Left lung (tissue), 4 donors: ENCODE measurements at regions not wholly inside any gene's neighbourhood (a gene's known extent, or its start where the extent isn't known, plus 50 kb on each side); places are given as distances from the start of the nearest gene placed in this dataset.

ENCODE experiments used
- ATAC-seq: fragments of 200-7000 bp; cut with Tn5 transposase; one replicate; pipeline ENCODE4 v1.9.1; 2020; ENCODE audit warnings: moderate library complexity
- DNase-seq, 4 donors: peaks; one replicate each; pipeline ENCODE4 v3.0.0-alpha.2; 2013 to 2020
- H3K27ac ChIP-seq, 2 donors: fragments of 200-600 bp; sonication (generic) in 1 of 2; one replicate each; pipeline versions ENCODE4 v1.5.0 to v1.8.0; 2020 to 2021
- H3K27me3 ChIP-seq, 2 donors: fragments of 200-600 bp; sonication (generic) in 1 of 2; one replicate each; pipeline versions ENCODE4 v1.5.0 to v1.8.0; 2020 to 2021
- H3K36me3 ChIP-seq, 2 donors: fragments of 200-600 bp; sonication (generic) in 1 of 2; one replicate each; pipeline versions ENCODE4 v1.5.0 to v1.8.0; 2020 to 2021
- H3K4me1 ChIP-seq, 2 donors: fragments of 200-600 bp; one replicate each; pipeline ENCODE4 v1.8.0; 2021
- H3K4me3 ChIP-seq, 2 donors: fragments of 200-600 bp; sonication (generic) in 1 of 2; one replicate each; pipeline versions ENCODE4 v1.5.0 to v1.8.0; 2020 to 2021; ENCODE audit warnings: mild to moderate bottlenecking in 1 of 2
- H3K9me3 ChIP-seq, 2 donors: fragments of 200-600 bp; sonication (generic) in 1 of 2; one replicate each; pipeline versions ENCODE4 v1.5.0 to v1.8.0; 2020 to 2021
- CTCF ChIP-seq, 2 donors: fragments of 200-600 bp; sonication (generic) in 1 of 2; IDR thresholded peaks; one replicate each; pipeline versions ENCODE4 v1.5.0 to v1.8.0; 2021; ENCODE audit warnings: antibody characterized with exemption in 2 of 2
- intact Hi-C, 2 donors: fragments of 100-400 bp; cut with DNase I; formaldehyde crosslinking; loops; one replicate each; pipeline versions ENCODE4 v1.11.2 to v1.14.2; 2022
- donor health status: DM: no; HTN: yes; CAD: no.
- donor health status: DM: no; HTN: no; CAD: no.

- DNase-seq (no peak), ATAC-seq (no peak)
- intact Hi-C loops, result no loop called here
- H3K36me3 ChIP-seq, result no peaks in the 10 kb centered on the region
- H3K27me3 ChIP-seq, result no peaks in the 10 kb centered on the region
- peak; percentile 23 to 41 for TF ChIP-seq CTCF (IDR thresholded peaks at IDR 0.05)
- H3K27ac ChIP-seq, result no peak overlapping the region
- H3K4me1 ChIP-seq, result no peaks in the 10 kb centered on the region
- no peaks in the 10 kb centered on the region for H3K9me3 ChIP-seq
- H3K4me3 ChIP-seq, result no peak overlapping the region
Measured at GRCh38 chr13:64529874-64530485, 2700.2 kb downstream of the PCDH9 start.

- no peak for ATAC-seq
- intact Hi-C loops, result no loop called here
- DNase-seq, result no peak
Measured at GRCh38 chr13:64528838-64529237, 2701.3 kb downstream of the PCDH9 start.

GRCh38 chr13:64527561-64527960 is 2702.6 kb downstream of the PCDH9 start:
- intact Hi-C loops, result no loop called here
- no peak for ATAC-seq

More at GRCh38 chr13:64528838-64529237, 2701.3 kb downstream of the PCDH9 start:
- TF ChIP-seq CTCF (IDR thresholded peaks at IDR 0.05), result no peak
- Histone ChIP-seq H3K4me1 (no peaks in the 10 kb centered on the region), H3K27ac (no peak overlapping the region), H3K4me3 (no peak overlapping the region), H3K9me3 (no peaks in the 10 kb centered on the region), H3K27me3 (no peaks in the 10 kb centered on the region), H3K36me3 (no peaks in the 10 kb centered on the region)

GRCh38 chr13:64525687-64526086 is 2704.4 kb downstream of the PCDH9 start:
- Histone ChIP-seq H3K9me3 (peaks cover 0 to 16% of the 10 kb centered on the region in 2 donors), H3K4me3 (no peak overlapping the region), H3K27me3 (no peaks in the 10 kb centered on the region), H3K4me1 (no peaks in the 10 kb centered on the region), H3K36me3 (no peaks in the 10 kb centered on the region), H3K27ac (no peak overlapping the region)
- DNase-seq (peak in 1 of 4 donors; percentile 57), ATAC-seq (no peak)
- intact Hi-C loops, result no loop called here
- no peak for TF ChIP-seq CTCF (IDR thresholded peaks at IDR 0.05)

More at GRCh38 chr13:64527561-64527960, 2702.6 kb downstream of the PCDH9 start:
- Histone ChIP-seq H3K4me1 (no peaks in the 10 kb centered on the region), H3K4me3 (no peak overlapping the region), H3K9me3 (peaks cover 0 to 6% of the 10 kb centered on the region in 2 donors), H3K27ac (no peak overlapping the region), H3K36me3 (no peaks in the 10 kb centered on the region), H3K27me3 (no peaks in the 10 kb centered on the region)
- TF ChIP-seq CTCF (IDR thresholded peaks at IDR 0.05), result no peak
- no peak for DNase-seq

- intact Hi-C loops, result no loop called here
- Histone ChIP-seq H3K27me3 (no peaks in the 10 kb centered on the region), H3K4me1 (no peaks in the 10 kb centered on the region), H3K4me3 (no peak overlapping the region), H3K36me3 (no peaks in the 10 kb centered on the region), H3K27ac (no peak overlapping the region), H3K9me3 (peaks cover 0 to 8% of the 10 kb centered on the region in 2 donors)
- DNase-seq (no peak), ATAC-seq (no peak)
- no peak for TF ChIP-seq CTCF (IDR thresholded peaks at IDR 0.05)
Measured at GRCh38 chr13:64510747-64511146, 2719.4 kb downstream of the PCDH9 start.
